ENCODE measurements at regions not wholly inside any gene's neighbourhood (a gene's known extent, or its start where the extent isn't known, plus 50 kb on each side); places are given as distances from the start of the nearest gene placed in this dataset.

- Mint-ChIP-seq H3K4me1 (ENCODE audit: low read depth in 2 of 2) (peaks cover 0 to 3% of the 10 kb centered on the region in 2 donors), H3K27ac (no peak overlapping the region), H3K4me3 (no peak overlapping the region), H3K9me3 (peaks cover 3% of the 10 kb centered on the region), H3K27me3 (peaks cover 0 to 5% of the 10 kb centered on the region in 2 donors), H3K36me3 (no peaks in the 10 kb centered on the region)
- ATAC-seq: no peak
- DNase-seq (ENCODE audit: low spot score): no peak
Observed at GRCh38 chr13:80284290-80284689, 56.6 kb downstream of the SPRY2 start.

GRCh38 chr13:80278706-80279105 lies 62.2 kb downstream of the SPRY2 start:
- no peak overlapping the region for H3K4me3 Mint-ChIP-seq
- DNase-seq (ENCODE audit: low spot score) (no peak), ATAC-seq (no peak)
- peaks cover 3% of the 10 kb centered on the region for H3K9me3 Mint-ChIP-seq
- H3K4me1 Mint-ChIP-seq (ENCODE audit: low read depth in 2 of 2): peaks cover 0 to 6% of the 10 kb centered on the region in 2 donors
- H3K36me3 Mint-ChIP-seq: peaks cover 4% of the 10 kb centered on the region
- H3K27ac Mint-ChIP-seq: no peak overlapping the region
- H3K27me3 Mint-ChIP-seq: peaks cover 3 to 5% of the 10 kb centered on the region in 2 donors

DNA sequence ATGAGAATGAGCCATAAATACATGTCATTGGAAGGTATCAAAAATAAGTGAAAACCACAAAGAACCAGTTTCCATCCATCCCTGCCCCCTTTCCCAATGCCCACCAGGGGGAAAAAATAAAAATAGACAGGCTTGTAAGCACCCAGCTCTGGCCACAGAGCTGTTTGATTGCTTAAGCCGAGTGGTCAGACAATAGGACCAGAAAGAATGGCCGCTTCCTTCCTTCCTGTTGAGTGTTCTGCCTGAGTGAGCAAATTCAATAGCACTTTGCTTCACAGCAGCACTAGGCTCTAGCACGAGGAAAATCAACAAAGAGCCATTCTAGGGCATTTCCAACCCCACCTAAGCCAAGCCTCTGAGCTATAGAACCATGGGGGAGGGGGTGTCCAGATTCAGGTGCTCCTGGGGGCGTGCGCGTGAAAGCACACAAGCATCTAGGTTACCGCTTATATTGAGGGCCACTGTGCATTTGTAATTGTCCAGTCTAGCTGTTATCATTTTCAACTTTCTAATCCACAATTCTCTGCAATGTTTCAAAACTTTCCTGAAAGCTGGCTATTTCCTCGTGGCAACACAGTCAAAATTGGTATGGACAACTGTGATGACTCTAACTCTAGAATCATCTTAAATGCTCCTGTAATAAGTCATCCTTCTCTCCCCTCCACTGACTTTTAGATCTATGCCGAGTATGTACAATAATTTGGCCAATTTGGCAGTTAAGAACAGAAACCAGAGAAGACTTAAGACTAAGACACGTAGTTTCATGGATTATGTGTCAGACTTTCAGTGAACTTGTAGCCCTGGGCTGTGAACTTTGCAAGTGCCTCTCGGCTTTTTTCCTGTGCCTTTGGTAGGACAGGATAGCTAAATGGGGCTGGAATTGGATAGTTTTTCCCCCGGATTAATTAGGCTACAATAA lies 64.3 kb downstream of the SPRY2 start:
- peaks cover 0 to 3% of the 10 kb centered on the region in 2 donors for H3K4me1 Mint-ChIP-seq (ENCODE audit: low read depth in 2 of 2)
- peaks cover 2% of the 10 kb centered on the region for H3K9me3 Mint-ChIP-seq
- ATAC-seq: peak in 1 of 2 donors; percentile 44
- H3K4me3 Mint-ChIP-seq: no peak overlapping the region
- no peak overlapping the region for H3K27ac Mint-ChIP-seq
- DNase-seq (ENCODE audit: low spot score): no peak
- peaks cover 4 to 5% of the 10 kb centered on the region in 2 donors for H3K27me3 Mint-ChIP-seq
- peaks cover 4% of the 10 kb centered on the region for H3K36me3 Mint-ChIP-seq

GRCh38 chr13:80274643-80275042 lies 66.3 kb downstream of the SPRY2 start:
- H3K27ac Mint-ChIP-seq: no peak overlapping the region

DNA sequence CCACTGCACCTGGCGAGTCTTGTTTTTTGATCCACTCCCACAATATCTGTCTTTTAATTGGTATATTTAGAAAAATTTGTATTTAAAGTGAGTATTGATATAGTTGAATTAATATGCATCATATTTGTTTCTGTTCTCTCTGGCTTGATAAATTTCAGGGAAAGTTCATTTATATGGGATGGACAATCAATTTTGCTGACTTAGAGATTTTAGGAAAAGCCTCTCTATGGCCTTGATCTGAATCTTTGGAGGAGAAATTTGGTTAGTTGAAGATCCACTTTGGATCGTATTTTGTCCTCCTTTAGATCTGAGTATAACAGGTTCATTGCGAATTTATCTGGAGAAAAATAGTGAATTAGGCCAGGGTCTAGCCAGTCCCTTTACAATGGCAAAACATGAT lies 67.2 kb downstream of the SPRY2 start:
- no peak for ATAC-seq
- H3K4me3 Mint-ChIP-seq: no peak overlapping the region
- H3K36me3 Mint-ChIP-seq: peaks cover 4% of the 10 kb centered on the region

More at GRCh38 chr13:80274643-80275042, 66.3 kb downstream of the SPRY2 start:
- Mint-ChIP-seq H3K4me1 (ENCODE audit: low read depth in 2 of 2) (peaks cover 0 to 3% of the 10 kb centered on the region in 2 donors), H3K36me3 (peaks cover 4% of the 10 kb centered on the region), H3K4me3 (no peak overlapping the region), H3K9me3 (peaks cover 2% of the 10 kb centered on the region), H3K27me3 (peaks cover 5 to 8% of the 10 kb centered on the region in 2 donors)
- no peak for DNase-seq (ENCODE audit: low spot score)
- no peak for ATAC-seq

GRCh38 chr13:80265348-80265747 lies 75.6 kb downstream of the SPRY2 start:
- H3K9me3 Mint-ChIP-seq: peaks cover 5% of the 10 kb centered on the region
- DNase-seq (ENCODE audit: low spot score) (no peak), ATAC-seq (no peak)
- H3K27me3 Mint-ChIP-seq: no peaks in the 10 kb centered on the region
- H3K4me3 Mint-ChIP-seq: no peak overlapping the region
- H3K4me1 Mint-ChIP-seq (ENCODE audit: low read depth in 2 of 2): peaks cover 0 to 6% of the 10 kb centered on the region in 2 donors
- no peak overlapping the region for H3K27ac Mint-ChIP-seq
- H3K36me3 Mint-ChIP-seq: peaks cover 13% of the 10 kb centered on the region

More for the DNA sequence above, 67.2 kb downstream of the SPRY2 start:
- no peak for DNase-seq (ENCODE audit: low spot score)
- H3K27ac Mint-ChIP-seq: no peak overlapping the region
- H3K9me3 Mint-ChIP-seq: peaks cover 2% of the 10 kb centered on the region
- H3K27me3 Mint-ChIP-seq: peaks cover 5 to 8% of the 10 kb centered on the region in 2 donors
- H3K4me1 Mint-ChIP-seq (ENCODE audit: low read depth in 2 of 2): peaks cover 0 to 3% of the 10 kb centered on the region in 2 donors

- peaks cover 0 to 9% of the 10 kb centered on the region in 2 donors for H3K4me1 Mint-ChIP-seq (ENCODE audit: low read depth in 2 of 2)
- H3K27me3 Mint-ChIP-seq: no peaks in the 10 kb centered on the region
- no peak overlapping the region for H3K27ac Mint-ChIP-seq
- H3K9me3 Mint-ChIP-seq: peaks cover 5% of the 10 kb centered on the region
- DNase-seq (ENCODE audit: low spot score) (no peak), ATAC-seq (no peak)
- peaks cover 13% of the 10 kb centered on the region for H3K36me3 Mint-ChIP-seq
- H3K4me3 Mint-ChIP-seq: no peak overlapping the region
Observed at GRCh38 chr13:80263745-80264513, 77.0 kb downstream of the SPRY2 start.

GRCh38 chr13:80262051-80262695 lies 78.8 kb downstream of the SPRY2 start:
- no peak for DNase-seq (ENCODE audit: low spot score)
- Mint-ChIP-seq H3K4me3 (no peak overlapping the region), H3K9me3 (peaks cover 5% of the 10 kb centered on the region), H3K36me3 (peaks cover 13% of the 10 kb centered on the region), H3K27ac (no peak overlapping the region), H3K4me1 (ENCODE audit: low read depth in 2 of 2) (peaks cover 0 to 12% of the 10 kb centered on the region in 2 donors), H3K27me3 (no peaks in the 10 kb centered on the region)
- ATAC-seq: no peak

DNA sequence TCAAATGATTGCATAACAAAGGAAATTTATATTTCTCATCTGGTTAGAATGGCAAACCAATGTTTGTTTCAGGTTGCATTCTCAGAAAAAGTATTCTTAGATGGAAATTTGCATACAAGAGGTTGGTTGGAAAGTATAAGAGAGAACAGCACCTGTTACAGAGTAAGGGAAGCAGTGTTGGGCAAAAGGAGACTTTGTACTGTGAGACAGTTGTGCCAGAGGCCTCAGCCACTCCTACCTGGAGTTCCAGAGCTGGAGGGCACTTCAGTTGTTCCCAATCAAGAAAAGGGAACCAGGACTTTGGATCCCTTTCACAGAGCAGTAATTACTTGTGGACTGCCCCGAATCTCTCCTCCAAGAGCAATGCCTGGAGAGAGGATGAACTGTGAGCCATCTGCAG lies 81.8 kb downstream of the SPRY2 start:
- H3K27me3 Mint-ChIP-seq: peaks cover 2 to 6% of the 10 kb centered on the region in 2 donors
- peak in 1 of 2 donors; percentile 46 for ATAC-seq
- no peak overlapping the region for H3K4me3 Mint-ChIP-seq
- DNase-seq (ENCODE audit: low spot score): no peak
- H3K9me3 Mint-ChIP-seq: peaks cover 4% of the 10 kb centered on the region
- peaks cover 0 to 12% of the 10 kb centered on the region in 2 donors for H3K4me1 Mint-ChIP-seq (ENCODE audit: low read depth in 2 of 2)
- H3K36me3 Mint-ChIP-seq: peaks cover 16% of the 10 kb centered on the region
- no peak overlapping the region for H3K27ac Mint-ChIP-seq

GRCh38 chr13:80256352-80256932 lies 84.5 kb downstream of the SPRY2 start:
- H3K9me3 Mint-ChIP-seq: no peaks in the 10 kb centered on the region
- no peak overlapping the region for H3K4me3 Mint-ChIP-seq
- peaks cover 4% of the 10 kb centered on the region for H3K36me3 Mint-ChIP-seq
- no peak for DNase-seq (ENCODE audit: low spot score)
- peaks cover 2 to 6% of the 10 kb centered on the region in 2 donors for H3K27me3 Mint-ChIP-seq
- H3K4me1 Mint-ChIP-seq (ENCODE audit: low read depth in 2 of 2): peaks cover 0 to 6% of the 10 kb centered on the region in 2 donors
- no peak overlapping the region for H3K27ac Mint-ChIP-seq
- ATAC-seq: no peak

GRCh38 chr13:80255946-80256345 lies 85.0 kb downstream of the SPRY2 start:
- Mint-ChIP-seq H3K9me3 (no peaks in the 10 kb centered on the region), H3K4me3 (no peak overlapping the region), H3K36me3 (peaks cover 4% of the 10 kb centered on the region), H3K4me1 (ENCODE audit: low read depth in 2 of 2) (peaks cover 0 to 6% of the 10 kb centered on the region in 2 donors), H3K27me3 (peaks cover 2 to 6% of the 10 kb centered on the region in 2 donors), H3K27ac (no peak overlapping the region)
- no peak for DNase-seq (ENCODE audit: low spot score)
- no peak for ATAC-seq

DNA sequence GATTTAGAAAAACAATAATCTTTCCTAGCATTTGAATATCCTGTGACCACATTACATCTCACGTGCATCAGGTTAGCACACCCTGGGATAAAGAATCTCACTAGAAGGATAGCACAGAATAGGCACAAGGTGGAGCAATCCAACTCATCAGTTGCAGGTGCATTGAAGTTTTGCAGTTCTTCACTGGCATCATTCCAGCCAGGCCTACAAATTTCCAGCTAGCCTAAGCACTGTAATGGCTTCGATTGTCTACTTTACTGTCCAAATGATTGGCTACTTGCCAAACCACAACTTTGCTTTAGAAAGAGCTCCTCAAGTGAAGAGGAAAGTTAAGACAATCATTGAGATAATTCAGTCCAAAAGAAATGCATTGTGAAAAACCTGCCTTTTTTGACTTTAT lies 89.5 kb downstream of the SPRY2 start:
- ATAC-seq (no peak), DNase-seq (ENCODE audit: low spot score) (no peak)
- Mint-ChIP-seq H3K27ac (no peak overlapping the region), H3K9me3 (no peaks in the 10 kb centered on the region), H3K4me3 (no peak overlapping the region), H3K4me1 (ENCODE audit: low read depth in 2 of 2) (no peaks in the 10 kb centered on the region), H3K36me3 (peaks cover 4% of the 10 kb centered on the region), H3K27me3 (peaks cover under 1 to 6% of the 10 kb centered on the region in 2 donors)

GRCh38 chr13:80250213-80250810 lies 90.6 kb downstream of the SPRY2 start:
- H3K9me3 Mint-ChIP-seq: no peaks in the 10 kb centered on the region
- H3K4me3 Mint-ChIP-seq: peak overlapping the region; percentile 28
- peaks cover 0 to under 1% of the 10 kb centered on the region in 2 donors for H3K27me3 Mint-ChIP-seq
- H3K4me1 Mint-ChIP-seq (ENCODE audit: low read depth in 2 of 2): peaks cover 0 to under 1% of the 10 kb centered on the region in 2 donors
- ATAC-seq: no peak
- DNase-seq (ENCODE audit: low spot score): no peak
- H3K36me3 Mint-ChIP-seq: no peaks in the 10 kb centered on the region
- peak overlapping the region in 1 of 2 donors; percentile 44 for H3K27ac Mint-ChIP-seq

All from natural killer cell treated with Interleukin-12 subunit alpha and Interleukin-12 subunit beta and Interleukin-15 and Interleukin-18, amount 100 ng/mL, for 72 hours (primary cell).